PFSK-1 (cell line): ENCODE measurements at regions not wholly inside any gene's neighbourhood (a gene's known extent, or its start where the extent isn't known, plus 50 kb on each side); places are given as distances from the start of the nearest gene placed in this dataset.

Experiments used
- FOXP2 ChIP-seq: optimal IDR thresholded peaks from 2 replicates; pipeline ENCODE3; 2011; ENCODE audit warnings: borderline replicate concordance, control low read depth, inconsistent platforms; ENCODE audit not compliant: insufficient read depth; ENCODE audit errors: extremely low read length, extremely low read depth
- POLR2AphosphoS5 ChIP-seq: IDR thresholded peaks from 2 replicates; pipeline ENCODE4 v1.6.1; 2012; ENCODE audit warnings: low read depth, mild to moderate bottlenecking, control low read depth, low read length, moderate library complexity
- REST ChIP-seq, 2 experiments: IDR thresholded peaks; 2 replicates each; pipeline versions ENCODE4 v1.6.1 to v1.8.0; 2011 to 2012; ENCODE audit warnings: low read depth in 2 of 2, low read length in 2 of 2, control low read depth in 1 of 2, inconsistent platforms in 1 of 2, mild to moderate bottlenecking in 1 of 2, moderate library complexity in 1 of 2; ENCODE audit not compliant: insufficient read depth in 1 of 2
- SIN3A ChIP-seq: IDR thresholded peaks from 2 replicates; pipeline ENCODE4 v1.6.1; 2012; ENCODE audit warnings: mild to moderate bottlenecking, low read length, moderate library complexity, borderline replicate concordance; ENCODE audit not compliant: insufficient read depth
- TAF1 ChIP-seq: IDR thresholded peaks from 2 replicates; pipeline ENCODE4 v1.6.1; 2012; ENCODE audit warnings: low read length, control low read depth, borderline replicate concordance; ENCODE audit not compliant: insufficient read depth

DNA sequence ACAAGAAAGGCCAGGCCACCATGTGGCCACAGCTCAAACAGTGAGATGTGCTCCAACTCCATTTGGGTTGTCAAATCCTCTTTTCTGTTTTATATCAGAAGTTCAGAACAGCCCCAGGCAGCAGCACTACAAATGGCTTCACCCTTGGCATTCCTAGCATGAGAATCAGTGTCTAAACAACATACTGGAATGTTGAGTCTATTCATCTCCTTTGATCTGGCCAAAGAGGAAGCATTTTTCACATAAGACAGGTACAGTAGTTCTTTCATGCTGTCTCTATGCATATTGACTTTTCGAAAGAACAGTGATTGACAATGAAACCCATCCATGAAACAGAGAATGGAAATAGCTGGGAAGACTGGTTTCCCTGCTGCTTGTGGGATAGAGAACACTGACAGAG is 289.5 kb downstream of the USP46 start:
- TF ChIP-seq SIN3A (no peak), TAF1 (no peak), FOXP2 (no peak), POLR2AphosphoS5 (no peak), REST (IDR thresholded peaks at IDR 0.05; ENCODE audit: insufficient read depth in 1 of 2, low read depth in 2 of 2, low read length in 2 of 2) (no peak)

GRCh38 chr4:52370576-52370975 is 288.5 kb downstream of the USP46 start:
- TF ChIP-seq SIN3A (no peak), REST (IDR thresholded peaks at IDR 0.05; ENCODE audit: insufficient read depth in 1 of 2, low read depth in 2 of 2, low read length in 2 of 2) (no peak), FOXP2 (no peak), POLR2AphosphoS5 (no peak), TAF1 (no peak)

DNA sequence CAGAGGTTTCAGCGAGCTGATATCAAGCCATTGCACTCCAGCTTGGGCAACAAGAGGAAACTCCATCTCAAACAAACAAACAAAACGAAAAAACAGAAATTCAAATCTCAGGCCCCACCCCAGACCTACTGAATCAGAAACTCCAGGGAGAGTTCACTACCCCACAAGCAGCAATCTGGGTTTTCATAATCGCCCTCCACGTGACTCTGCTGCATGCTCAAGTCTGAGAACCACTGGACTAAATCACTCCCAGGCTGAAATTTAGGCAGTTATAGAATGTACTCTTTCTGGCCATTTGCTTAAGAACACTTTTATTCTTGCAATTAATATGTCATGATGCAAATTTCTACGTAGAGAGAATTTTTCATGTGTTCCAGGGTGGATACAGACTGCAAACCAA is 287.3 kb downstream of the USP46 start:
- no peak for TF ChIP-seq TAF1
- TF ChIP-seq REST (IDR thresholded peaks at IDR 0.05; ENCODE audit: insufficient read depth in 1 of 2, low read depth in 2 of 2, low read length in 2 of 2), result no peak

- no peak for TF ChIP-seq FOXP2
- TF ChIP-seq SIN3A, result no peak
- TF ChIP-seq TAF1, result no peak
- TF ChIP-seq POLR2AphosphoS5, result no peak
- no peak for TF ChIP-seq REST (IDR thresholded peaks at IDR 0.05; ENCODE audit: insufficient read depth in 1 of 2, low read depth in 2 of 2, low read length in 2 of 2)
These were observed 286.8 kb downstream of the USP46 start for GRCh38 chr4:52372269-52372668.

DNA sequence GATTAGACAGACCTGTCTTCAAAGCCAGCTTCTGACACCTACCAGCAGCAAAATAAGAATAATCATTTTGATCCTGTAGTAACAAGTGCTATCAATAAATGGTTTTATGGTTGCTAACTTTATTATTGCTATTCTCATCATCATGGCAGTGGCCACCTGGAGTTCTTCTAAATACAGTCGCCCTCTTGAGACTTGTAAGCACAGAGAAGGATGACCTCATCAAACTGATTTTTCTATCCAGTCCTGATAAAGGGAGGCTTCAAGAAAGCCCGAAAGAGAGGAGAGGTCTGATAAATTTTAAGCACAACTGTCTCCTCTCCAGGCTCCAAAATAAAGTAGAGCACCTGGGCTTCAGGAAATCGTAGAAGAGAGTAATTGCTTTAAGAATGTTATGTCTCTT is 286.4 kb downstream of the USP46 start:
- TF ChIP-seq FOXP2, result no peak
- no peak for TF ChIP-seq TAF1
- TF ChIP-seq POLR2AphosphoS5, result no peak
- no peak for TF ChIP-seq REST (IDR thresholded peaks at IDR 0.05; ENCODE audit: insufficient read depth in 1 of 2, low read depth in 2 of 2, low read length in 2 of 2)
- TF ChIP-seq SIN3A, result no peak
